HG02885 (cell line): ENCODE measurements at regions not wholly inside any gene's neighbourhood (a gene's known extent, or its start where the extent isn't known, plus 50 kb on each side); places are given as distances from the start of the nearest gene placed in this dataset.

Experiments
- ATAC-seq: cut with Tn5 transposase; IDR thresholded peaks from one replicate; pipeline ENCODE4 v1.9.1; 2021; ENCODE audit warnings: mild to moderate bottlenecking; ENCODE audit not compliant: unreplicated experiment, poor library complexity

GRCh38 chr10:83153714-83154113 lies 985.6 kb upstream of the GHITM start:
- ATAC-seq = no peak

GRCh38 chr10:83164156-83164555 lies 975.2 kb upstream of the GHITM start:
- no peak for ATAC-seq

DNA sequence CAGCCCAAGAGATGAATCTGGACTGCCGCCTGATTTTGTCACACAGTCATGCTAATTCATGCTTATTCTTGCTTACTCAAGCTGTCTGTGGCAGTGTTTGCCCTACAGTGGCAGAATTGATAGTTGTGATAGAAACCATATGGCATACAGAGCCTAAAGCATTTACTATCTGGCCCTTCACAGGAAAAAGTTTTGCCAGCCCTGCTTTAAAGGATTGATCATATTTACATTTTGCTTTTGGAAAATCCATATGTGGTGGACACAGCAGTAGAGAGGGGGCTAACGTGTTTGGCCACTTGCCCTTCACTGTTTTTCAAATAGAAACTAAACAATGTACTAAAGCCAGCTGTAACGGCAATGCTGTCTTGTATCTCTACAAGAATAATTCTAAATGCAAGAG lies 974.0 kb upstream of the GHITM start:
- no peak for ATAC-seq

GRCh38 chr10:83166344-83166743 lies 973.0 kb upstream of the GHITM start:
- ATAC-seq = no peak

- no peak for ATAC-seq
These were observed 972.2 kb upstream of the GHITM start for GRCh38 chr10:83167081-83167480.

GRCh38 chr10:83176901-83177300 lies 962.4 kb upstream of the GHITM start:
- ATAC-seq = no peak

GRCh38 chr10:83178526-83178925 lies 960.8 kb upstream of the GHITM start:
- no peak for ATAC-seq

DNA sequence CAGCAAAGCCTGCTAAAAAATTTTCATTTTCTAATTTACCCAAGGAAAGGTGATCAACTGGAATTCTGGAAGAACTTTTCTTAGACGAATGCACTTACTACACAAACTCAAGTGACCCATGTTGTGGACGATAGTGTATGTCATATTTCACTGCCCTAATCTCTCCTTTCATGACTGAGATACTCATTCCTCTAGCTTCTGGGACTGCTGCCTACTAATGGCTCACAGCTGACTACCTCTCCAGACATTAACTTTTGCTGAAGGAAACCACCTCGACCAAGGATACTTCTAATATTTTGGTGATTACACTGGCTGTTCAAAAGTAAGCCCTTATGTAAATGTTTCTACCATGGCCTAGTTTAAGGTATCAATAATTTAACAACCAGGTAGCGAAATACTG lies 959.9 kb upstream of the GHITM start:
- ATAC-seq = no peak

GRCh38 chr10:83182076-83182475 lies 957.2 kb upstream of the GHITM start:
- no peak for ATAC-seq

GRCh38 chr10:83184641-83185040 lies 954.7 kb upstream of the GHITM start:
- no peak for ATAC-seq

GRCh38 chr10:83190614-83191013 lies 948.7 kb upstream of the GHITM start:
- no peak for ATAC-seq

GRCh38 chr10:83193026-83193425 lies 946.3 kb upstream of the GHITM start:
- no peak for ATAC-seq

DNA sequence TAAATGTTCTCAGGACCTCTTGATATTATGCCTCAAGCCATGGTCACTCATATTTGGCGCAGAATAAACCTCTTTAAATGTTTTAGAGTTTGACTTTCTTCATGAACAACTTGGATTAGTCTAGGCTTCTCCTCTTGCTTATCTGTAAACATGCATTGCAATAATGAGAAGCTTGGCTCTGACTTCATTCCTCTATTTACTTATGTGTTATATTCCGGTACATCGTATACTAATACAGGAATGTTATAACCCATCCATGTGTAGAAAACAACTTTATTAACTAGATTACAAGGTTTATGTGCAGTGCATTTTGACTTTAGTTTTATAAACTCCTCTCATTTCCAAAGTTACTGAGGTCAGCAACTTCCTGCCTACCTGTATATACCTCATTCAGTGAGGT lies 944.3 kb upstream of the GHITM start:
- no peak for ATAC-seq

GRCh38 chr10:83199374-83199773 lies 939.9 kb upstream of the GHITM start:
- ATAC-seq = no peak

DNA sequence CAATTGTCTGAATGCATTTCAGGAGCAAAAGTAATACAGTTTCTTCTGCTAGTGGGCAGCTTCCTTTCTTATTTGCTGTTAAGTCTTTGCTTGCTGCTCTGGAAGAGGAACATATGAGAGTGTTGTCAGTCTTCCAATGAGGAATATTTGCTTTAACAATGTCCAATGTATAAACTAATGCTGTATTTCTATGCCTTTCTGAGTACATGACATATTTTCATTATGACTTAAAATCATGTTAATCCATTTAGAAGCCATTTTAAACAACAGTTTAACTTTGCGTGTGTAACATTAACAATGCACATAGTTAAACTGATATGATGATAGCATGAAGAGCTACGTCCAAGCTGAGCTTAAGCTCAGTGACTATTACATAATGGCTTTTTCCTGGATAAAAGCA lies 933.4 kb upstream of the GHITM start:
- no peak for ATAC-seq

DNA sequence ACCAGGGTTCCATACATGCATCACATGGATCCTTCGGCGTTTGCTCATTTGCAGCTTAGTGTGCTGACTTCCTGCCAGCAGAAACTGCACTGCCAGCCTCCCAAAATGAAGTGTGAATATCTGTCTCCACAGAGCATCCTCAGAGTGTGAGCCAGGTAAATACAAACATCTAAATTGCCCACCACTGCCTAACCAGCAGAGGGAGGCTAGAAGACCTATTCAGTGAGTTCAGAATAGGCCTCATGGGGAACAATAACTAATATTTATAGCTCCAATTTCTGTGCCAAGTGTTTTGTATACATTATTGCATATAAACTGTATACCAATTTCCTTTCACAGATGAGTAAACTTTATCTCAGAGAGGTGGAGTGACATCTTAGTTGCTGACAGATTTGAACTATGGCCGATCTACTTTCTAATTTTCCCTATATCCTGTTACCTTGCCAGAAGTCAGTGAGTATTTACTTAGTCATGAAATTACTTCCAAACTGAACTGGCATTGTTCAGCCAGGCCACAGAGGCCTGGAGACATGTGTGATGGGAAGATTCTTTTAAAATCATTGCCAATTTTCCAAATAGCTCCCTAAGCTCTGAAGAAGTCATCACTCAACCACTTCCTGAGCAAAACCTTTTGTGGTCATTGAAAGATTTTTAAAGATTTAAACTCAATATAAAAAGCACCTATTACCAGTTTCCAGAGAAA lies 926.5 kb upstream of the GHITM start:
- no peak for ATAC-seq

DNA sequence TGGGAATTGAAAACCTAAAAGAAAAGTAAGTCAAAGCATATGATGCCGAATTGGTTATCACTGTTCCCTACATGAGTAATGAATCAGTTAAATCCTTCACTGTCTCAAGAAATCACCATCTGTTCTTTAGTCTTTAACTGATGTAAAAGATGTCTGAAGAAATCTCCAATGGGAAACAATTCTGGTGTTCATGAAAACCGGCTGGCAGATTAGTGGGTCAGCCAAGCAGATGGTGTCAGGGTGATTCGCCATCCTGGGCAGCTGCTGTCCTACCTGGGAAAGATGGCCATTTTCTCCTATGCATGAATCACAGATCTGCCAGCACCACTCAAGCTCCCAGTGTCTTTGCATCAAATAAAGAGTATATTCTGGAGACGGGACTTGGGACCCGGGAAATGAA lies 925.2 kb upstream of the GHITM start:
- no peak for ATAC-seq

DNA sequence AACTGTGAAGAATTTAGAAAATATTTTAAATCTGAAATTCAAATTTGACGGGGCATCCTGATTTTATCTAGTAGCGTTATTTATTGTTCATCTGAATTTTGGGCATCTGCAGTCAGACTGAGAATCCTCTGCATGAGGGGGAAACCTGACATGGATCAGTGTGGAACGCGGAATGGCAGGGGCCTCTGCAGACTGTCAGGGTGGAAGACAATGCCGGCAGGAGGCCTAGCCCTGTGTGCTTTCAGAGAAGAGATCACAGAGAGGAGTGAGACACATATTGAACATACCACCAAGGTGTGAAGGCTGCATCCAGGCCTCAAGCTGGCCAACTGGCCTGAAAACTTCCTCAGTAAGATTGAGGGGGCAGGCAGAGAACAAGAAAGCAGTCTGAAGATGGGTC lies 921.1 kb upstream of the GHITM start:
- no peak for ATAC-seq

GRCh38 chr10:83222300-83222699 lies 917.0 kb upstream of the GHITM start:
- no peak for ATAC-seq

DNA sequence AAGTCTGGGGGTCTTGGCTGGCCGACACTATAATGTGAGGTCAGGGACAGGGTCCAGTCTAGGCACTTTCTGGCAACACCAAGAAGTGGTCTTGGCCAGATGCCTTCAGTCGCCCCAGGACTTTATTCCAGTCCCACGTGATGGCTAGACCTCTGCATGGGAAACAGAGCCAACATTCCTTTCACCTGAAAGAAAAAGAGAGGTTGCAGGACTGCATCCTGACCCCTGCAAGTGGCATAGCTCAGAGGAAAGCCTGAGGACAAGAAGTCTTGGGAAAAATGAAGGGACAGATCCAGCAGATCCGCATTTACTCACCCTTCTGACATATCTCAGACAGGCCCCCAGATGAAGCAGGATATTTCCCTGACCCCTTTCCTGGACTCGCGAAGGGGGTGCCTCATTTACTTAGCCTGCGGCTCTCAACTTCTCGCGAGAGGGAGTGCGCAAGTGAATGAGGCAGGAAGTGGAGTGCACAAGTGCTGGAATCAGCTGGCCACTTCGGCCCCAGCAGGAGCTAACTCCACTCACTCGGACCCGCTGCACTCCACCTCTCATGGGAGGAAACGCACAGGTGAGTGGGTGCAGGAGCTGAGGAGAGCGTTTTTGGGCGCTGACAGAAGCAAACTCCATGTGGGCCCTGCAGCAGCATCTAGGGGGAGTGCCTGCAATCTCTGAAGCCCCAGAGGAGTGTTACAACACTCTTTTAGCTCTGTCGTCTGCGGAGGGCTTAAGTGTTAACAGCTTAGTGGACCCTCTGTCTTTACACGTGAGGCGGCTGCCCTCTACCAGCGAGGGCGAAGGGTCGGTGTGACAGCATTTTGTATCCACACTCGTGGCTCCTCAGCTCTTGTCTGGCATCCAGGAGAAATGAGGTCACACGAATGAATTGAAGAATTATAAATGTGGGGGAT lies 916.2 kb upstream of the GHITM start:
- no peak for ATAC-seq

DNA sequence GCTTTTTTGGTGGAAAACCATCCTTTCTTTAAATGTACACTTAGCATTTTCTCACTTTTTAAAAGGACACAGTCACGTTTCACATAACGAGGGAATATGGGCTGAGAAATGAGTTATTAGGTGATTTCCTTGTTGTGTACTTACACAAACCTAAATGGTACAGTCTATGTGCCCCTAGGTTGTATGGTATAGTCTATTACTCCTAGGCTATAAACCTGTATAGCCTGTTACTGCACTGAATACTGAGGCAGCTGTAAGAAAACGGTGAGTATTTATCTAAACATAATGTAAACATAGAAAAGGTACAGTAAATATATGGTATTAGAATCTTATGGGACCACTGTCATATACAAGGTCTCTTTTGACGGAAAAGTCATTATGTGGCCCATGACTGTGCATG lies 913.5 kb upstream of the GHITM start:
- ATAC-seq = no peak

DNA sequence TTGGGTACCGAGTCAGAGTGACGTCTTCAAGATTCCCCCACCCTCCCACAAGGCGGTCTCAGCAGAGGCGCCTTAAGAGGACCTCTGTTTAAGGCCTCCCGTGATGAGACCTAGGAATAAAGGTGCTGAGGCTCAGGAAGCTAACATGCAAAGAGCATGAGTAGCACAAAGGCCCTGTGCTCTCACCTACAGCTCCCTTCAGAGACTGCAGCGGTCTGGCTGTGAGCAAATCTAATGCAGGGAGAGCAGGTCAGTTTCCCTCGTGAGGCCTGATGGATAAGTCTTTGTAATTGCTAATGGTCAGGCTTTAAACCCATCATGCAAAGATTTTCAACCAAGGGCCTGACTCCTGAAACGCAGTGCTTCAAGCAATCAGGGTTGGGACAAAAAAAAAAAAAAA lies 909.3 kb upstream of the GHITM start:
- no peak for ATAC-seq
